ENCODE measurements at regions not wholly inside any gene's neighbourhood (a gene's known extent, or its start where the extent isn't known, plus 50 kb on each side); places are given as distances from the start of the nearest gene placed in this dataset.

- no CpG with 5 or more reads among the region's 9 CpGs for WGBS (ENCODE audit: extremely low coverage, insufficient read length, low lambda C conversion rate)
- no peaks in the 10 kb centered on the region for H4K20me1 ChIP-seq (ENCODE audit: control insufficient read depth, insufficient read depth, insufficient read length)
- peaks cover 50 to 55% of the 10 kb centered on the region in 2 experiments for H3K9me3 Mint-ChIP-seq
These were observed 134.9 kb upstream of the SLITRK2 start for GRCh38 chrX:145682518-145683298.

More at GRCh38 chrX:145682518-145683298, 134.9 kb upstream of the SLITRK2 start:
- H3K9ac ChIP-seq (ENCODE audit: extremely low read depth, insufficient read length, low read length) = no peak overlapping the region
- no peak overlapping the region for H2BK120ac ChIP-seq (ENCODE audit: low read depth, low read length, poor library complexity, severe bottlenecking)
- no peaks in the 10 kb centered on the region for H3K4me1 ChIP-seq (ENCODE audit: insufficient read depth, low read length)
- H3T11ph ChIP-seq (ENCODE audit: low read length) = no peak overlapping the region
- no peak overlapping the region for H2AFZ ChIP-seq (ENCODE audit: low read length)
- H3K27me3 ChIP-seq (ENCODE audit: insufficient read depth, low read length) = no peaks in the 10 kb centered on the region
- H3K14ac ChIP-seq (ENCODE audit: insufficient read depth, low read length) = no peak overlapping the region
- no peak overlapping the region for H3K56ac ChIP-seq (ENCODE audit: insufficient read length, low read depth, low read length)
- H4K5ac ChIP-seq (ENCODE audit: insufficient read length, low read depth, low read length) = no peak overlapping the region
- no peak overlapping the region for H4K91ac ChIP-seq (ENCODE audit: insufficient read length, low read depth, low read length)
- Mint-ChIP-seq H3K4me3 (no peak overlapping the region), H3K4me1 (no peaks in the 10 kb centered on the region), H3K27ac (no peak overlapping the region), H3K36me3 (ENCODE audit: insufficient read depth in 1 of 3, low read depth in 3 of 3) (no peaks in the 10 kb centered on the region), H3K27me3 (ENCODE audit: low read depth) (peaks cover 5% of the 10 kb centered on the region)
- H3K23ac ChIP-seq (ENCODE audit: insufficient read length, low read depth, low read length) = no peak overlapping the region
- no peak overlapping the region for H2BK15ac ChIP-seq (ENCODE audit: low read depth, low read length)
- peaks cover 18% of the 10 kb centered on the region for H3K9me3 ChIP-seq (ENCODE audit: control insufficient read depth, low read depth, low read length)
- no peak overlapping the region for H2BK12ac ChIP-seq (ENCODE audit: insufficient read length, low read depth, low read length)
- no peak overlapping the region for H3K4me2 ChIP-seq (ENCODE audit: insufficient read depth, insufficient read length, low read length)
- H2BK20ac ChIP-seq (ENCODE audit: low read depth, low read length, poor library complexity, severe bottlenecking) = no peak overlapping the region
- no peak overlapping the region for H3K18ac ChIP-seq (ENCODE audit: insufficient read length, low read depth, low read length)
- no peak overlapping the region for H3K4ac ChIP-seq (ENCODE audit: low read depth, low read length)
- no peak overlapping the region for H2BK5ac ChIP-seq (ENCODE audit: insufficient read length, low read length)
- no peak overlapping the region for H4K8ac ChIP-seq (replicated peaks; ENCODE audit: insufficient read length, low read depth, low read length)
- no peaks in the 10 kb centered on the region for H3K79me2 ChIP-seq (ENCODE audit: insufficient read depth, low read length)
- no peaks in the 10 kb centered on the region for H3K79me1 ChIP-seq (ENCODE audit: insufficient read depth, low read depth, low read length, poor library complexity, severe bottlenecking)
- TF ChIP-seq, protein P1, sequence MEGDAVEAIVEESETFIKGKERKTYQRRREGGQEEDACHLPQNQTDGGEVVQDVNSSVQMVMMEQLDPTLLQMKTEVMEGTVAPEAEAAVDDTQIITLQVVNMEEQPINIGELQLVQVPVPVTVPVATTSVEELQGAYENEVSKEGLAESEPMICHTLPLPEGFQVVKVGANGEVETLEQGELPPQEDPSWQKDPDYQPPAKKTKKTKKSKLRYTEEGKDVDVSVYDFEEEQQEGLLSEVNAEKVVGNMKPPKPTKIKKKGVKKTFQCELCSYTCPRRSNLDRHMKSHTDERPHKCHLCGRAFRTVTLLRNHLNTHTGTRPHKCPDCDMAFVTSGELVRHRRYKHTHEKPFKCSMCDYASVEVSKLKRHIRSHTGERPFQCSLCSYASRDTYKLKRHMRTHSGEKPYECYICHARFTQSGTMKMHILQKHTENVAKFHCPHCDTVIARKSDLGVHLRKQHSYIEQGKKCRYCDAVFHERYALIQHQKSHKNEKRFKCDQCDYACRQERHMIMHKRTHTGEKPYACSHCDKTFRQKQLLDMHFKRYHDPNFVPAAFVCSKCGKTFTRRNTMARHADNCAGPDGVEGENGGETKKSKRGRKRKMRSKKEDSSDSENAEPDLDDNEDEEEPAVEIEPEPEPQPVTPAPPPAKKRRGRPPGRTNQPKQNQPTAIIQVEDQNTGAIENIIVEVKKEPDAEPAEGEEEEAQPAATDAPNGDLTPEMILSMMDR (conservative IDR thresholded peaks at IDR 0.05) = no peak
- no peak for DNase-seq
- no peaks in the 10 kb centered on the region for H3K23me2 ChIP-seq (ENCODE audit: insufficient read length, low read depth, low read length, poor library complexity, severe bottlenecking)
- H3K27ac ChIP-seq (ENCODE audit: insufficient read length, low read depth, low read length) = no peak overlapping the region
- no peak overlapping the region for H2AK5ac ChIP-seq (ENCODE audit: insufficient read length, low read length)
